DND-41 (cell line): ENCODE measurements at regions not wholly inside any gene's neighbourhood (a gene's known extent, or its start where the extent isn't known, plus 50 kb on each side); places are given as distances from the start of the nearest gene placed in this dataset.
A peak's percentile ranks its signal among the peaks of the same experiment; 100 is the strongest.
"Not testable (repeated sequence)": the region's sequence is repeated elsewhere in the genome, so short reads cannot be mapped to it uniquely, and the experiment has no call there.

Experiments used
- ATAC-seq: fragments of 200-7000 bp; cut with Tn5 transposase; 3 replicates; pipeline ENCODE4 v1.9.1; 2021; ENCODE audit warnings: low read depth; ENCODE audit not compliant: insufficient read depth
- DNase-seq: peaks from one replicate; pipeline ENCODE4 v3.0.0-alpha.2; 2020
- H2AFZ ChIP-seq: 2 replicates; pipeline ENCODE4 v1.6.0; 2012; ENCODE audit warnings: low read depth, low read length
- H3K27ac ChIP-seq: 2 replicates; pipeline ENCODE4 v1.5.1; 2012; ENCODE audit warnings: low read length, inconsistent platforms
- H3K27me3 ChIP-seq: fragments of 200-600 bp; sonication (generic); 2 replicates; pipeline ENCODE4 v1.6.0; 2012; ENCODE audit warnings: low read length, mild to moderate bottlenecking, inconsistent platforms; ENCODE audit not compliant: insufficient read depth, poor library complexity
- H3K36me3 ChIP-seq: 2 replicates; pipeline ENCODE4 v1.5.1; 2012; ENCODE audit warnings: low read length, inconsistent platforms; ENCODE audit not compliant: insufficient read depth
- H3K4me1 ChIP-seq: 2 replicates; pipeline ENCODE4 v1.5.1; 2012; ENCODE audit warnings: mild to moderate bottlenecking, low read length; ENCODE audit not compliant: insufficient read depth
- H3K4me2 ChIP-seq: 2 replicates; pipeline ENCODE4 v1.6.0; 2012; ENCODE audit warnings: mild to moderate bottlenecking, moderate library complexity, low read length, inconsistent platforms; ENCODE audit not compliant: insufficient read depth
- H3K4me3 ChIP-seq, 2 experiments: fragments of 200-600 bp in 1 of 2; shearing (Covaris generic) in 1 of 2; 2 replicates each; pipeline ENCODE4 v1.5.1; 2012 to 2016; ENCODE audit warnings: inconsistent platforms in 2 of 2, low read length in 2 of 2, mild to moderate bottlenecking in 2 of 2, low read depth in 1 of 2, moderate library complexity in 1 of 2
- H3K79me2 ChIP-seq: 2 replicates; pipeline ENCODE4 v1.6.0; 2012; ENCODE audit warnings: low read length, inconsistent platforms; ENCODE audit not compliant: insufficient read depth
- H3K9ac ChIP-seq: 2 replicates; pipeline ENCODE4 v1.6.0; 2012; ENCODE audit warnings: low read depth, mild to moderate bottlenecking, inconsistent platforms, low read length, moderate library complexity
- H3K9me3 ChIP-seq: 2 replicates; pipeline ENCODE4 v1.5.1; 2012; ENCODE audit warnings: low read length, moderate library complexity, mild to moderate bottlenecking, inconsistent platforms; ENCODE audit not compliant: insufficient read depth, severe bottlenecking
- H4K20me1 ChIP-seq: 2 replicates; pipeline ENCODE4 v1.6.0; 2012; ENCODE audit warnings: low read length; ENCODE audit not compliant: insufficient read depth
- EZH2 ChIP-seq: IDR thresholded peaks from 3 replicates; pipeline ENCODE4 v1.6.1; 2012; ENCODE audit warnings: borderline replicate concordance, low read depth, mild to moderate bottlenecking, moderate library complexity, low read length, inconsistent platforms; ENCODE audit not compliant: severe bottlenecking
- TF ChIP-seq, protein P1 (sequence below): IDR thresholded peaks from 2 replicates; pipeline ENCODE4 v1.5.1; 2012; ENCODE audit warnings: borderline replicate concordance, low read length, moderate library complexity, mild to moderate bottlenecking; ENCODE audit not compliant: poor library complexity, severe bottlenecking; ENCODE audit errors: extremely low read depth

DNA sequence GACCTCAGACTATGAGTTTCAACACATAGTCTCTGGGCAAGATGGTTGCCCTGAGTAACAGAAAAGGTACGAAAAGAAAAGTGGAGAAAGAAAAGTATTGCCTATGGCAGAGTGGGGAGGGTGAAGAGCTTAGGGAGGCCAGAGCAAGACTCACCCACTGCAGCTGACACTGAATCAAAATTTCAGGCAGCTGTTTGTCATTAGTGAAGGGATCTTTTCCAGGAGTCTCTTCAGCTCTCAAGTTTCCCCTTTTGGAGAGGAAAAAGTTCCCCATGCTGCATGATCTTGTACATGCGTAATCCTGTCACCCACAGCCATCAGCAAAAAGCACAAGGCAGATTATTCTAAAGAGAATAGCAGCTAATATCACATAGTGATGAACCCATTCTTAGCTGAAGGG is 616.9 kb upstream of the GBE1 start:
- H4K20me1 ChIP-seq = no peaks in the 10 kb centered on the region
- no peaks in the 10 kb centered on the region for H3K4me1 ChIP-seq
- H3K27me3 ChIP-seq = no peaks in the 10 kb centered on the region
- H3K4me3 ChIP-seq = no peak overlapping the region
- H2AFZ ChIP-seq = no peak overlapping the region
- H3K4me2 ChIP-seq = no peak overlapping the region
- H3K36me3 ChIP-seq = no peaks in the 10 kb centered on the region
- no peaks in the 10 kb centered on the region for H3K79me2 ChIP-seq
- H3K9me3 ChIP-seq = peaks cover 29% of the 10 kb centered on the region
- no peak for ATAC-seq
- H3K9ac ChIP-seq = no peak overlapping the region
- DNase-seq = no peak
- H3K27ac ChIP-seq = no peak overlapping the region
- TF ChIP-seq, protein P1, sequence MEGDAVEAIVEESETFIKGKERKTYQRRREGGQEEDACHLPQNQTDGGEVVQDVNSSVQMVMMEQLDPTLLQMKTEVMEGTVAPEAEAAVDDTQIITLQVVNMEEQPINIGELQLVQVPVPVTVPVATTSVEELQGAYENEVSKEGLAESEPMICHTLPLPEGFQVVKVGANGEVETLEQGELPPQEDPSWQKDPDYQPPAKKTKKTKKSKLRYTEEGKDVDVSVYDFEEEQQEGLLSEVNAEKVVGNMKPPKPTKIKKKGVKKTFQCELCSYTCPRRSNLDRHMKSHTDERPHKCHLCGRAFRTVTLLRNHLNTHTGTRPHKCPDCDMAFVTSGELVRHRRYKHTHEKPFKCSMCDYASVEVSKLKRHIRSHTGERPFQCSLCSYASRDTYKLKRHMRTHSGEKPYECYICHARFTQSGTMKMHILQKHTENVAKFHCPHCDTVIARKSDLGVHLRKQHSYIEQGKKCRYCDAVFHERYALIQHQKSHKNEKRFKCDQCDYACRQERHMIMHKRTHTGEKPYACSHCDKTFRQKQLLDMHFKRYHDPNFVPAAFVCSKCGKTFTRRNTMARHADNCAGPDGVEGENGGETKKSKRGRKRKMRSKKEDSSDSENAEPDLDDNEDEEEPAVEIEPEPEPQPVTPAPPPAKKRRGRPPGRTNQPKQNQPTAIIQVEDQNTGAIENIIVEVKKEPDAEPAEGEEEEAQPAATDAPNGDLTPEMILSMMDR = no peak
- TF ChIP-seq EZH2 = no peak

DNA sequence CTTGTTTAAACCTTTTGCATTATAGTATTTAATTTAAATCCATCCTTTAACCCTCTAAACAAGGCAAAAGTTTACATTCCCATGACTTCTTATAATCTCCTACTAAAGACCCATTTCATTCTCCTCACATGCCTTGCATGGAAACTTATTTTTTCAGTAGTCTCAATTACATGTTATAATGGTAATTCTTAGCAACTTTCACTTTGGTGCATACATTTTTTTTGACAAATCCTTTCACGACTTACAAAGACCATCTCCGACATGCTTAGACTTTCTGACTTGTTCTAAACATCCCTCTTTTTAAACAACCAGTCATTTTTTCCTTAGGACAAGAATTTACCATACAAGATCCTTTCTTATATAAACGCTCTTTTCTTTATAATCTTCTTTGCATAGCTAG is 615.4 kb upstream of the GBE1 start:
- Histone ChIP-seq H3K9me3 (peaks cover 29% of the 10 kb centered on the region), H3K4me2 (no peak overlapping the region), H3K4me1 (no peaks in the 10 kb centered on the region), H3K27ac (no peak overlapping the region), H4K20me1 (no peaks in the 10 kb centered on the region), H3K4me3 (no peak overlapping the region), H3K27me3 (no peaks in the 10 kb centered on the region), H3K79me2 (no peaks in the 10 kb centered on the region), H3K9ac (no peak overlapping the region), H2AFZ (no peak overlapping the region), H3K36me3 (no peaks in the 10 kb centered on the region)
- ATAC-seq (no peak), DNase-seq (peak; percentile 6)
- TF ChIP-seq EZH2 = no peak
- TF ChIP-seq, protein P1 = no peak

DNA sequence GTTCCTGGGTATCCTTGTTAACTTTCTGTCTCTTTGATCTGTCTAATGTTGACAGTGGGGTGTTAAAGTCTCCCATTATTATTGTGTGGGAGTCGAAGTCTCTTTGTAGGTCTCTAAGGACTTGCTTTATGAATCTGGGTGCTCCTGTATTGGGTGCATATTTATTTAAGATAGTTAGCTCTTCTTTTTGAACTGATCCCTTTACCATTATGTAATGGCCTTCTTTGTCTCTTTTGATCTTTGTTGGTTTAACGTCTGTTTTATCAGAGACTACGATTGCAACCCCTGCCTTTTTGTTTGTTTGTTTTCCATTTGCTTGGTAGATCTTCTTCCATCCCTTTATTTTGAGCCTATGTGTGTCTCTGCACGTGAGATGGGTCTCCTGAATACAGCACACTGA is 612.4 kb upstream of the GBE1 start:
- not testable (repeated sequence) for H3K36me3 ChIP-seq, H3K79me2 ChIP-seq, ATAC-seq, H3K27ac ChIP-seq, H3K4me2 ChIP-seq, H3K4me3 ChIP-seq, DNase-seq, H3K4me1 ChIP-seq, H2AFZ ChIP-seq, H3K27me3 ChIP-seq, H3K9ac ChIP-seq, H4K20me1 ChIP-seq
- H3K9me3 ChIP-seq = peaks cover 29% of the 10 kb centered on the region

DNA sequence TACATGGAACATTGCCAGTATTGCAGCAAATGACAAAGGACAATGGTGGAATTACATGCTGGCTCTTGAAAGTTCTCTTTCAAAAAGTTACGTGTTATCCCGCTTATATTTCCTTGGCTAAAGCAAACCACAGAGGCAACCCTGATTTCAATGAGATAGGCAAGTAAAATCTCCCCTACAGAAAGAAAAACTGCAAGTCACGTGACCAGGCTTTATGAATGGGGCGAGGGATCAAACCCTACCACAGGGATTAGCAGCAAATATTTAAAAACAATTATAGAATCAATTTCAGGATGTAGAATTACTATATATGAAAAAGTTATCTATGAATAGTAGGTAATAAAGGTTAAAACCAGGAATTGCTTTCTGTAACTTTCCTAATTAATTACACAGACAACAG is 603.4 kb upstream of the GBE1 start:
- Histone ChIP-seq H3K36me3 (no peaks in the 10 kb centered on the region), H3K4me2 (no peak overlapping the region), H3K9ac (no peak overlapping the region), H2AFZ (no peak overlapping the region), H3K9me3 (no peaks in the 10 kb centered on the region), H3K79me2 (no peaks in the 10 kb centered on the region), H4K20me1 (no peaks in the 10 kb centered on the region), H3K4me1 (no peaks in the 10 kb centered on the region), H3K27ac (no peak overlapping the region), H3K27me3 (no peaks in the 10 kb centered on the region), H3K4me3 (no peak overlapping the region)
- TF ChIP-seq, protein P1 = no peak
- no peak for TF ChIP-seq EZH2
- ATAC-seq = no peak
- DNase-seq = no peak
